OCI-LY1 (cell line): ENCODE measurements at regions not wholly inside any gene's neighbourhood (a gene's known extent, or its start where the extent isn't known, plus 50 kb on each side); places are given as distances from the start of the nearest gene placed in this dataset.

Experiments used
- CTCF ChIP-seq: fragments of 200-600 bp; sonication (generic), shearing (Covaris generic); IDR thresholded peaks from 2 replicates; pipeline ENCODE4 v1.5.1; 2017; ENCODE audit warnings: mild to moderate bottlenecking, antibody characterized with exemption, low read length, moderate library complexity, mixed read lengths
- EZH2 ChIP-seq: fragments of 200-600 bp; sonication (generic), shearing (Covaris generic); IDR thresholded peaks from 2 replicates; pipeline ENCODE4 v1.8.0; 2017; ENCODE audit warnings: borderline replicate concordance, mixed run types, mild to moderate bottlenecking, antibody characterized with exemption, low read length, moderate library complexity, mixed read lengths

GRCh38 chr6:105997482-105997881 is 88.7 kb upstream of the PRDM1 start:
- TF ChIP-seq CTCF (no peak), EZH2 (no peak)
